ENCODE measurements at regions not wholly inside any gene's neighbourhood (a gene's known extent, or its start where the extent isn't known, plus 50 kb on each side); places are given as distances from the start of the nearest gene placed in this dataset.

DNA sequence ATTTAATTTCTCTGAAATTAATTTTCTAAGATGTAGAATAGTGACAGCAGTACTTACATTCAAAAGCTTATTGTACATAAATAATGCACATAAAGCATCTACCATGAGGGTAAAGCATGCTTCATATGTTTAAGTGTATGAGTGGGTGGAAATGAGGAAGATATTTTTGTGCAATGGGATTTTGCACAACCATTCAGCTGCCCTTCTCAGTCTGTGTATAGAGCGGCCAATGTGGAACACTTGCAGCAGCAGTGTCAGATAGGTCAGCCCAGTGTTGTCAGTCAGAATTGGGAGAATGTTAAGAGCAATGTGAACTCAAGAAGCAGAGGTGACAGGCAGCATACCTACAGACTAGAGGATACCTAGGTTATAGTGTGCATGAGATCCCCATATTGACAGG, 72.5 kb upstream of the ATP2B1 start:
- WGBS, 2 donors, result 91 to 93% methylated on average over 1 of the region's 1 CpG
- H3K9me3 ChIP-seq, result no peaks in the 10 kb centered on the region
- H3K27me3 ChIP-seq, result no peaks in the 10 kb centered on the region
- H3K36me3 ChIP-seq, result no peaks in the 10 kb centered on the region
- H3K27ac ChIP-seq, result no peak overlapping the region
- no peak for TF ChIP-seq EP300 (IDR thresholded peaks at IDR 0.05)
- DNase-seq, result no peak
- intact Hi-C loops (cut with DNase I), result no loop called here
- H3K4me3 ChIP-seq, result no peak overlapping the region
- H3K4me1 ChIP-seq, result peaks cover 0 to 16% (median 8%) of the 10 kb centered on the region in 4 donors

DNA sequence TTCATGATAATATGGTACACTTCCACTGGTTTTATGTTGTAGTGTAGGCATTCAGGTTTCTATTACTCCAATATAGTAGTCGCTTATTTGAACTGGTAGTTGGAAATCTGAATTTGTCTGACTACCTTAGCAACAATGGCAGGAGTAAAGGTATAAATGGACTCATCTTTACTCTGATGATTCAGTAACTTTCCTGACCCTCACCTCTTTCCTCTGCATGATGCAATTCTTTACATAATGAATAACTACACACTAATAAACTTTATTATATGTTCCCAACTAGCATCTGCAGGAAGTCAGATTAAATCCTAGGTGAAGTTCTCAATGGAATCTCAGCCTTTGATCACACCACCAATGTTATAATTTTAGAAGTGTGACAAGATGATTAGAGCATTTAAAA, 70.5 kb upstream of the ATP2B1 start:
- 87 to 93% methylated on average over 1 of the region's 1 CpG for WGBS, 2 donors
- H3K27ac ChIP-seq, result no peak overlapping the region
- no peak for DNase-seq
- intact Hi-C loops (cut with DNase I), result no loop called here
- TF ChIP-seq, protein P1, sequence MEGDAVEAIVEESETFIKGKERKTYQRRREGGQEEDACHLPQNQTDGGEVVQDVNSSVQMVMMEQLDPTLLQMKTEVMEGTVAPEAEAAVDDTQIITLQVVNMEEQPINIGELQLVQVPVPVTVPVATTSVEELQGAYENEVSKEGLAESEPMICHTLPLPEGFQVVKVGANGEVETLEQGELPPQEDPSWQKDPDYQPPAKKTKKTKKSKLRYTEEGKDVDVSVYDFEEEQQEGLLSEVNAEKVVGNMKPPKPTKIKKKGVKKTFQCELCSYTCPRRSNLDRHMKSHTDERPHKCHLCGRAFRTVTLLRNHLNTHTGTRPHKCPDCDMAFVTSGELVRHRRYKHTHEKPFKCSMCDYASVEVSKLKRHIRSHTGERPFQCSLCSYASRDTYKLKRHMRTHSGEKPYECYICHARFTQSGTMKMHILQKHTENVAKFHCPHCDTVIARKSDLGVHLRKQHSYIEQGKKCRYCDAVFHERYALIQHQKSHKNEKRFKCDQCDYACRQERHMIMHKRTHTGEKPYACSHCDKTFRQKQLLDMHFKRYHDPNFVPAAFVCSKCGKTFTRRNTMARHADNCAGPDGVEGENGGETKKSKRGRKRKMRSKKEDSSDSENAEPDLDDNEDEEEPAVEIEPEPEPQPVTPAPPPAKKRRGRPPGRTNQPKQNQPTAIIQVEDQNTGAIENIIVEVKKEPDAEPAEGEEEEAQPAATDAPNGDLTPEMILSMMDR (IDR thresholded peaks at IDR 0.05), result no peak
- TF ChIP-seq POLR2A (IDR thresholded peaks at IDR 0.05) (no peak), POLR2AphosphoS5 (IDR thresholded peaks at IDR 0.05) (no peak), EP300 (IDR thresholded peaks at IDR 0.05) (no peak)
- no peaks in the 10 kb centered on the region for H3K27me3 ChIP-seq
- no peaks in the 10 kb centered on the region for H3K9me3 ChIP-seq
- H3K4me3 ChIP-seq, result no peak overlapping the region
- H3K36me3 ChIP-seq, result no peaks in the 10 kb centered on the region
- H3K4me1 ChIP-seq, result peaks cover 0 to 25% (median 8%) of the 10 kb centered on the region in 4 donors

DNA sequence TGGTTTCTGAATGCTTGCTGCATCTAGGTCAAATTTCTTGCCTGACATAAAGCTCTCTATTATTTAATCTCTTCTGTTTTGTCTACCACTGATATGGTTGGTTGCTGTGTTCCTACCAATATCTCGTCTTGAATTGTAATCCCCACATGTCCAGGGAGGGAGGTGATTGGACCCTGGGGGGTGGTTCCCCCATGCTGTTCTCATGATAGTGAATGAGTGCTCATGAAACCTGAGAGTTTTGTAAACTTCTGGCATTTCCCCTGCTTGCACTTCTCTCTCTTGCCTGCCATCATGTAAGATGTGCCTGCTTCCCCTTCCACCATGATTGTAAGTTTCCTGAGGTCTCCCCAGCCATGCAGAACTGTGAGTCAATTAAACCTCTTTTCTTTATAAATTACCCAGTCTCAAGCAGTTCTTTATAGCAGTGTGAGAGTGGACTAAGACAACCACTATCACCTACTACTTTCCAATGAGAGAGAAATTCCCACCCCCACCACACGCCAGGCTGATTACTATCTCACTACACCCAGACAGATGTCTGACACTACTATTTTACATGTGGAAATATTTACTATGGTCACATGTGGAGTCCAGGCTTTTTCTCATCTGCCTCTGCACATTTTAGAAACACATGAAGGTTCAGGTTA, 69.2 kb upstream of the ATP2B1 start:
- WGBS, 2 donors, result 94 to 100% methylated on average over 2 of the region's 2 CpGs
- TF ChIP-seq POLR2A (IDR thresholded peaks at IDR 0.05), result no peak
- no peak for TF ChIP-seq EP300 (IDR thresholded peaks at IDR 0.05)
- no peak for TF ChIP-seq POLR2AphosphoS5 (IDR thresholded peaks at IDR 0.05)
- TF ChIP-seq, protein P1 (IDR thresholded peaks at IDR 0.05), result no peak
- no peaks in the 10 kb centered on the region for H3K9me3 ChIP-seq

DNA sequence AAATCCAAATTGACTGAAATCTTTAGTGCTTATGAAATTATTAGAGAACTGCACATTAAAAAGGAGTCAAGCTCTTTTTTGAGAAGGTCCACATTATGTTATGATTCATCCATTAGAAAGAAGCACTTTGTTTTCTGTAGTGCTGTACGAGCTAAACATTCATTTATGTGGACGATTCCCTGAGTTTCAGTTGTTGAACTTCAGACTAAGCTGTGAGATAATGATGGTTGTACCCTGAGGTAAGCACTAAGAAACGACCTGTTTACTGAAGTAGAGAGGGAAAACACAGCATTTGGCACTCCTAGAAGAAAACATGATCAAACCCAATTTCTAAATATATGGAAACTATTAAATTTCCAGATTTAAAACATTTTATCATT, 67.3 kb upstream of the ATP2B1 start:
- intact Hi-C loops (cut with DNase I), result no loop called here
- no peaks in the 10 kb centered on the region for H3K9me3 ChIP-seq
- no peak overlapping the region for H3K4me3 ChIP-seq
- no peaks in the 10 kb centered on the region for H3K27me3 ChIP-seq
- peaks cover 0 to 9% (median 0%) of the 10 kb centered on the region in 4 donors for H3K4me1 ChIP-seq
- no peak for DNase-seq
- 9 to 56% methylated on average over 3 of the region's 3 CpGs for WGBS, 2 donors
- no peak overlapping the region for H3K27ac ChIP-seq
- TF ChIP-seq POLR2A (IDR thresholded peaks at IDR 0.05) (no peak), EP300 (IDR thresholded peaks at IDR 0.05) (no peak), POLR2AphosphoS5 (IDR thresholded peaks at IDR 0.05) (no peak)
- TF ChIP-seq, protein P1 (IDR thresholded peaks at IDR 0.05), result no peak
- H3K36me3 ChIP-seq, result no peaks in the 10 kb centered on the region

More for the DNA sequence above, 69.2 kb upstream of the ATP2B1 start:
- Histone ChIP-seq H3K36me3 (no peaks in the 10 kb centered on the region), H3K27me3 (no peaks in the 10 kb centered on the region), H3K4me1 (peaks cover 0 to 16% (median 1%) of the 10 kb centered on the region in 4 donors), H3K27ac (no peak overlapping the region), H3K4me3 (no peak overlapping the region)
- intact Hi-C loops (cut with DNase I), result no loop called here
- no peak for DNase-seq

DNA sequence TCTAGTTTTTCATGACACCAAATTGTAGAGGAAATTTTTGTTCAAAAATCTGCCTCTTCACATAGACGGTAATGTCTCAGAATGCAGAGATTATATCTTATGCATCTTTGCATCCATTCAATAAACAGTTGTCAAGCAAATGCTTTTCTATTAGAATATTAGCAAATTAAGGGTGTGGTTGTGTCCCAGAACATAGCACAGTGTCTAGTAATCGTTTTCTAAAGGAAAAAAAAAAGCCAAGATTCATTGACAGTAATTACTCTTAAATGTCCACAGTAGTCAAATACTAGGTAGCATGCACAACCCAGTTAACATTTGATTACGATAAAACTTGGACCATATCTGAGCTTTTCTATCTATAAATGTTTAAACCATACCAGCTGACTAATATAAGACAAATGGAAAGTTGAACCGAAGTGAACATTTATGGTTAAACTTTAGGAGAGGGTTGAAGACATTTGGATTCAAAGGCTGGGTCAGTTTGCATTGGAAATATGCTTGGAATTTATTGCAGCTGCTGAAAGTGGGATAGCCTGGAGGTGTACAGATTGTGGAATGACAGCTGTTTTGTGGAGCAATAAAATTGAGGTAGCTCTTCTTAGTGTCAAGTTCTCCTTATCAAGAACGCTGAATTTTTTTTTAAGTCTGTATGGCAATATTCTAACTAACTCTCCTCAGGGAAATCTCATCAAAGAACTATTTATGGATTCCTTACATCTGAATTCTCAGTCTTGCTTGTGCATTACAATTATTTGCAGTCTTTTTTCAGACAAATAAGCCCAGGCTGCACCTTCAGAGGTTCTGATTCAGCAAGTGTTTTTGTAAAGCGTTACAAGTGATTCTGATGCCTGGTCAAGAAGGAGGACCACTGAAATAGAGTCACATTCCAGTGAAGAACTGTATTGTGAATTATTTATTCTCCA, 66.7 kb upstream of the ATP2B1 start:
- H3K36me3 ChIP-seq, result no peaks in the 10 kb centered on the region
- intact Hi-C loops (cut with DNase I), result no loop called here
- TF ChIP-seq, protein P1 (IDR thresholded peaks at IDR 0.05), result no peak
- TF ChIP-seq POLR2A (IDR thresholded peaks at IDR 0.05) (no peak), EP300 (IDR thresholded peaks at IDR 0.05) (no peak)

More for the DNA sequence above, 66.7 kb upstream of the ATP2B1 start:
- no peak overlapping the region for H3K27ac ChIP-seq
- no peaks in the 10 kb centered on the region for H3K9me3 ChIP-seq
- 41 to 67% methylated on average over 6 of the region's 6 CpGs for WGBS, 2 donors
- no peaks in the 10 kb centered on the region for H3K27me3 ChIP-seq
- H3K4me1 ChIP-seq, result peaks cover 0 to 9% (median 0%) of the 10 kb centered on the region in 4 donors
- no peak for DNase-seq
- no peak overlapping the region for H3K4me3 ChIP-seq

All from sigmoid colon (tissue), 6 donors.